HuH-7 (cell line): ENCODE measurements at regions not wholly inside any gene's neighbourhood (a gene's known extent, or its start where the extent isn't known, plus 50 kb on each side); places are given as distances from the start of the nearest gene placed in this dataset.

Source experiments
- DNase-seq: peaks from one replicate; pipeline ENCODE4 v3.0.0; 2011; ENCODE audit warnings: low spot score

DNA sequence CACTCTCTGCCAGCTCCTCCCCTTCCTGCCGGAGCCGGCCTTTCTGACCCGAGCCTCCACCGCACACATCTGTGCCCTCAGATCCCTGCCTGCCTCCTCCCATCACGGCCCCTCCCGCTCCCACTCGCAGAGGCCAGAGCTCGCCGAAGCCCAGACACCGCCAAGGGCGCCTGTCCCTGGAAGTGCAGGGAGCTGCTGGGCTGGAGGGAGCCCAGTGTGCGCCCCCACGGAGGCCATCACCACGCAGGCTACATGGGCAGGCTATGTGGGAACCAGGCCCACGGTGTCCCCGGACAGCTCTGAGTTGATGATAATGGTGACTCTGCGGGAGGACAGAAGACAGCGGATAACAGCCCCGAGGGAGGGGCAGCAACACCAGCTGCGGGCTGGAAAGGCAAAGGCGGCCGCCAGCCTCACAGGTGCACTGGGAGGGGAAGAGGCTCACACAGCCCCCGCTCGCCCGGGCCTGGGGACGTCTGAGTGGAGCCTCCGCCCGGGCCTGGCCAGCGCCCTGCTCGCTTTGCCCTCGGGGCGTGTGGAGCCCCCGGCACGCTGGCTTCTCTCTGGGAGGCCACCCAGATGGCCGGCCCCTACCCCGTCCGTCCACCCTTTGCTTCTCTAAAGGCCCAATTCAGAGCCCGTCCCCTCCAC lies 154.9 kb downstream of the DLL1 start:
- DNase-seq = no peak

DNA sequence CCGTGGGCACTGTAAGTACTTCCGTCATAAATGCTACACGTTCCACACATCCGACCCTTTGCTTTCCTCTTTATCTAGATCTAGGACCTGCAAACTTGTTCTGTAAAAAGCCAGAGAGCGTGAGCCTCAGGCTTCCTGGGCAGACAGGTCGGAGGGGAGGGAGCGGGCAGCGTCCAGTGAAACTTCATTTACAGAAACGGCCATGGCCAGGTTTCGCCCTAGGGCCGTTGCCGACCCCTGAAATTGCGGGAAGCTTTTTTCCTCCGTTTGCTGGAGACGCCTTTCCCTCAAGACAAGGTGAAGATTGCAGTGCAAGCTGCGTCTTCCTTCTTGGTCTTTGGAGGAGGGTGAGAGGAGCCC lies 155.4 kb downstream of the DLL1 start:
- no peak for DNase-seq

DNA sequence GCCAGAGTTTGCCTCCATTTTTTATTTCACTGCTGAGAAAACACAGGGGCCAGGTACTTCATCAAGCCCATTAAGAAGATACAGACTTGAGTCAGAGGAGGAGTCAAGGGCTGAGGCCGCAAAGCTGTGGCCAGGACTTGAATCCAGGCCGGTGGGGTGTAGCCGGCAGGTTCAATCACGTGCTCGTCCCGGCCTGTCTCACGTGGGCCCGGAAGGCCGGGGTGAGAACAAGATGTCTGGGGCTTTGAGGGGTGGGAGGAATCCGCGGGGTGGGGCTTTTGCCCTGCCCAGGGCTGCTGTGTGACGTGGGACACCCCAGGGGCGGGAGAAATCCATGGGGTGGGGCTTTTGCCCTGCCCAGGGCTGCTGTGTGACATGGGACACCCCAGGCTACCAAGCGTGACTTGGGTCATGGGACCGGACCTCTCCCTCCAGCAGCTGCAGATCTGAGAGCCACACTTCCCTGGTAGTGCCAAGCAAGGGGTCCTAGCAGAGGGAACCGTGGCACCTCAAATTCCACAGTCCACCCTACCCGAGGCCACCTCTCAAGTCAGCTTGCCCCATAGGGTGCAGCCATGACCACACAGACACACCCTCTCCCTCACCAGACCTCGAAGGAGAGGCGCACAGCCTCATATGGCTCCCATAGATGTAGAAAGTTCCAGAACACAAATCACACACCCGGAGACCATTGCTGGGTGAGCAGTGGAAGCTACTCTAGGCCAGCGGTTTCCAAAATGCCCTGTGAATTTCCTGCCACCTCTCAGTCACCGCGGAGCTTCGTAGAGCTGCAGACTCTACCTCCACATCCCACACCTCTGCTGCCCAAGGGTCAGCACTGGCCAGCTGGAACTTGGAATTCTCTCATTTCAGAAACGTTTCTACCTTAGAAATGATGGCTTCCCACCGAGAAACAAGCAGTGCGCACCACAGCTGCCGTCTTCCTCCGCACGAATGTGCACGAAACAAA lies 156.1 kb downstream of the DLL1 start:
- no peak for DNase-seq

DNA sequence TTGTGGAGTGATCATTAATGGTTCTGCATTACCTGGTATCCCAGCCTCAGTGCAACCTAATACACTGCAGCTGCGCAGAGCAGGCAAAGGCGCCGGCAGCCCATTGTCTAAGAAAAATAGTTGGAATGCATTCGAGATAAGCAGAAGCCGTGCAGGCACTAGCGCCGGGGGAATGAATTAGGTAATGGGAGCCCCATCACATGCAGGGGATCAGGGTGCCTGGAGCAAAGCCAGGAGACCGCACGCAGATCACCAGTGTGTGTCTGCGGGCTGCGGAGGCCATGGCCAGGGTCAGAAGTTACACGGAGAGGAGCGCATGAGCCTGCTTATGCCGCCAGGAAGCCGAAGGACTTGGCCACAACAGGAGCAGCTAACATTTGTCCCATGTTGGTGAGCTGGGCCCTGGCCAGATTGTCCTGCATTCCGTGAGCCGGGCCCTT lies 156.8 kb downstream of the DLL1 start:
- no peak for DNase-seq

DNA sequence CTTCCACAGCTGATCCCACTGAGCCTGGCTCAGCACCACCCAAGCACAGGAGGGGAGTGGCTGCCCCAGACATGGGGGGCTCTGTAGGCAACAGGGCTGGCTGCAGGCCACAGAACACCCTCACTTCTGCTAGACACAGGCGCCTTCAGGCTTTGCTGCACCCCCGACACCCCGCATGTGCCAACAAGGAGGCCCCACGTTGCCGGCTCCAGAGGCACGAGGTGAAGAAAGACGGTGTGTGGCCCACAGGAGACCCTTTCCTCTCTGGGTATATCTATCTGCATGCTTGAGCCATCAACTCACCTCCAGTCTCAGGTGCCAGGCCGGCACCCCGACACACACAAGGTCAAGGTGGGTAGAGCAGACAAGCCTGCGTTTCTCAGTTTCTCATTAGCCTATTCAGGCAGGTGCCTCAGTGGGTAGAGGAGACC lies 158.3 kb downstream of the DLL1 start:
- no peak for DNase-seq

DNA sequence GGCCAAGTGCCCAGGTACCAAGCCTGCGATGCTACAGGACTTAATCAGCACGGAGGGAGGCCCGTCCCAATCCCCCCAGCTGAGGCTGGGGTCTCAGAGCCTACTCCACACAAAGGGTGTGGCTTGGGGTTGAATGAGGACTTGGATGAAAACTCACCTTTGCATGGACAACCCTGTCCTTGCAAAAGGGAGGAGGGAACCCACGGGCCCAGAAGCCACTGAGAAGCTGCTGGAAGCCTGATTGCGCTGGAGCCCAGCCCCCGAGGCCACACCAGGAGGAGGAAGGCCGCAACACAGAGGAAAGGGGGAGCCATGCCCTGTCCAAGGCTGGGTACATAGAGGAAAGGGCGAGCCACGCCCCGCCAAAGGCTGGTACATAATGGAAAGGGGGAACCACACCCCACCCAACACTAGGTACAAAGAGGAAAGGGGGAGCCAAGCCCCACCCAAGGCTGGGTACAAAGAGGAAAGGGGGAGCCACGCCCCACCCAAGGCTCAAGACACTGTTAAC lies 158.8 kb downstream of the DLL1 start:
- DNase-seq = no peak

DNA sequence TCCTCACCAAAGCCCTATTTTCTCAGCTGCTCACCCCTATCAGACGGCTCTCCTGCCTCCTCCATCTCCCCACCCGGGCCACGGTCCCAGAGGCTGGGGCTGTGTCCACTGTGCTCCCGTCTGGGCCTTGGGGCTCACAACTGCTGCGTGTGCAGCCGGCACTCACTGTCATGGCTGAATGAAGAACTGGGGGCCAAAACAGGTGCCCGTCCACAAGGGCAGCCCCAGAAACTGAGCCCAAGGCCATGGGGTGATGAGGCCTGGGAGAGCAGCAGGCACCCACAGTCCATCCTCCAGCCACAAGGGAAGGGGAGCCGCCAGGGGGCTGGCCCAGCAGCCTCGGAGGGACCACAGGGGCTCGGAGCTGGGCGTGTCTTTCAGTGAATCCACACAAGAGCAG lies 159.5 kb downstream of the DLL1 start:
- no peak for DNase-seq

DNA sequence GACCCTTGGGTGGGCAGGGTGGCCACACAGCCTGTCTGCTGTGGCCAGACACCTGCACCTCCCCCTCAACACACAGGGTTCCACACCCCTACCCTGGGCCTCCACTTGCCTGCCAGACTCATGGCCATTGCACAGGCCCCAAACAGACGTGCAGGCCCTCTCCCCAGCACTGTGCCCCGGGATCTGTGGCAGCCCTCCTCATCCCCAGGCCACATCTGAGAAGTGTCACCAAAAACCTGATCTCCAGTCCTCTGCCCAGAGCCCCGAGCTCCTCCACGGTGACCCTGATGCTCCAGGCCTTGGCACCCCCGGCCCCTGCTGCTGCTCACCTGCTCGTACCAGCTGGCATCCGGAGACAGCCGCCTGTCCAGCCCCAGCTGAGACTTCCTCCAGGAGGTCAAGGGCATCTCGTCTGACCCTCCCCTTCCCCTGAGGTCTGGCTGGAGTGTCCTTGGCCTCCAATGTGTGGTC lies 160.1 kb downstream of the DLL1 start:
- no peak for DNase-seq

DNA sequence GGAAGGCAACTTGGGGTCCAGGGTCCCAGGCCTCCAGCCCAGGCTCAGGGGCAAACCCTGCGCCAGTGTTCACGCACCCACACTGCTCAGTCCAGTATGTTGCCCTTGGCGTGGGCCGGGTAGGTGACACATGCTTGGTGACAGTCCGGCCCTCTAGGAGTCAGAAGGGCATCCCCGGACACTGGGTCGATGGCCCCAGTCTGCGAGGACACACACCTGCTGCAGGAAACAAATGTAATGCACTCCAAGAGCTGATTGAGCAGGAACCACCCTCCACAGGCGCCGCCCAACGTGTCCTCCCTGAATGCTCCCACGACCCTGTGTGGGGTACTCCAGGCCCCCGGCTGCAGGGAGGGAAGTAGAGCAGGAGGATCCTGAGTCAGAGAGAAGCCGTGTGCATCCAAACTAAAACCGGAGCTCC lies 160.7 kb downstream of the DLL1 start:
- DNase-seq = no peak

DNA sequence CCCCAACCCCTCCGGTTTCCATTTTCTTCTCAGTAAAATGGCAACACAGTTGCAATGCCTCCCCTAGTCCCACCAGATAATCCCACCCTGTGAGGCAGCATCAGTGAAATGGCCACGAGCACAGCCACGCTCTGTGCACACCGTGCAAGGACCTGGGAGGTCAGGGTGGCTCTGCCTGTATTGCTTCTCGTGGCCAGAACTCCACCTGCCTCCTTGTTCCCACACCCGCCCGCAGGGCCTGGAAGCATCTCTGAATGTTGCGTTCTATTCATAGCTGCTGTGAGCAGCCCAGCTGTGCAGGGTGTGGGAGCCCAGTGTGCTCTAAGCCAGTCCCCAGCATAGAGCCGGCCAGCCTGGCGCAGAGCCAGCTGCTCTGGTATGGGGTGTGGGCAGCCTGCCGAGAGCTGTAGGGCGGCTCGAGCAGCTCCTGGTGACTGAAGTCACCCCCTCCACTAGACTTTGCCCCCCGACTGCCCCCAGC lies 161.1 kb downstream of the DLL1 start:
- no peak for DNase-seq

DNA sequence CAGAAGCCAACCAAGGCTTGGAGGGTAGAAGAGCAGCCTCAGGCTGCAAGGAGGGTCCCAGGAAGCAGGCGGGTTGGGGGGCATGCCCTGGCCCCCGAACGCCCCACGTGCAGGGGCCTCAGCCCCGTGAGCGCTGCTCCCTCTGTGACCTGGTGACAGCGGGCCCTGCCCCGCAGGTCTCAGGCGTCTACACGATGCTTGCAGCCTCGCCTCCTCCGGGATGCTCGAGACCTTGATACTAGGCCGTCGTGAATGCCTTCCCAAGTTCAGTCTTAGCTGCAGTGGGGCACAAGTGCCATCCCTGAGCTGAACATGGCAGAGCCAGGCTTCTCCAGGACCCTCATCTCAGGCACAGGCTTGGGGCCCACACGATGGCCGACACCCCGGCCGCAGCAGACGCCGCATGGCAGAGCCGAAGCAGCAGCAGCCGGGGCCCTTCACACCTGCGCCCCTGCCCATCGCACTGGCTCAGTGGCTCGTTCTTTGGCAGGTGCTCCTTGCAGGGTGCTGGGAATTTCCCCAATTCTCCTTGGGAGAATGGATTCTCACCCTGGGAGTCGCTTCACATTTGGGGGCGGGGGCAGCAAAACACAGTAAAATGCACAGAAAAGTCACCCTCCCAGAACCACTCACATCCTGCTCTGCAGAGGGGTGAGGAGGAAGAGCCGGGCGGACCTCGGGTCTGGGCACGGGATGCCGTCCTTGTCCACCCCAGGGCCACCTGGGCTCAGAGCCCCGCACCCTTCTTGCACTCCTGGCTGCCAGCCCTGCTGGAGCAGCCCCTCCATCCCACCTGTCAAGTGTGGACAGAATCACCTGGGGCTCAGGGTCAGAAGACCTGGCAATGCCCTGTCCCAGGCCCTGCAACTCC lies 161.8 kb downstream of the DLL1 start:
- DNase-seq = no peak

DNA sequence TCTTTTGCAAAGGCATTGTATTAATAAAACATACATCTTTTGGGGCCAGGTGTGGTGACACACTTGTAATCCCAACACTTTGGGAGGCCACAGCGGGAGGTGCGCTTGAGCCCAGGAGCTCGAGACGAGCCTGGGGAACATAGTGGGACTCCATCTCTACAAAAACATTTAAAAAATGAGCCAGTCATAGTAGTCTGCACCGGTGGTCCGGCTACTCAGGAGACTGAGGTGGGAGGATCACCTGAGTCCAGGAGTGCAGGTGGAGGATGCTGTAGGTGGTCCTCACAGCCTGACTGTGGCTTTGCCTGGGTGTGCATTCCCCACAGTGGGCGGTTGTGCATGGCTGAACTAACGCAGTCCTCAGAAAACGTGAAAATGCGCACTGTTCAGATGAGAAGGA lies 162.5 kb downstream of the DLL1 start:
- no peak for DNase-seq

DNA sequence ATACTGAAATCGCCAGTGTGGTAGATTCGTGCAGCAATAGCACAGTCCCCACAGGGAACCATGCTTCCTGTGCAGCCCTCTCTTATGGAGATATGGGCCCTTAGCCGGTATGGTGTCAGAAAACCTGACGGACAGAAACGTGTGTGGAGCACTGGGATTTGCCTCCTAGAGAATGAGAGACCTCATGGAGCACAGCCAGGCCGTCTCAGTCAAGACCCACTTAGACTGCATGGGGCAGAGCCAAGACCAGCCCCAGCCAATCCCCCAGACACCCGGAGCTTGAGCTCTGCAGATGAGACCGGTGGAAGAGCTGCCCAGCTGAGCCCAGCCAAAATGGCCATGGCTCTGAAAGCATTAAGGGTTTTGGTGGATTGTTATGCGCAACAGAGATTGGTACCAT lies 163.7 kb downstream of the DLL1 start:
- DNase-seq = no peak

DNA sequence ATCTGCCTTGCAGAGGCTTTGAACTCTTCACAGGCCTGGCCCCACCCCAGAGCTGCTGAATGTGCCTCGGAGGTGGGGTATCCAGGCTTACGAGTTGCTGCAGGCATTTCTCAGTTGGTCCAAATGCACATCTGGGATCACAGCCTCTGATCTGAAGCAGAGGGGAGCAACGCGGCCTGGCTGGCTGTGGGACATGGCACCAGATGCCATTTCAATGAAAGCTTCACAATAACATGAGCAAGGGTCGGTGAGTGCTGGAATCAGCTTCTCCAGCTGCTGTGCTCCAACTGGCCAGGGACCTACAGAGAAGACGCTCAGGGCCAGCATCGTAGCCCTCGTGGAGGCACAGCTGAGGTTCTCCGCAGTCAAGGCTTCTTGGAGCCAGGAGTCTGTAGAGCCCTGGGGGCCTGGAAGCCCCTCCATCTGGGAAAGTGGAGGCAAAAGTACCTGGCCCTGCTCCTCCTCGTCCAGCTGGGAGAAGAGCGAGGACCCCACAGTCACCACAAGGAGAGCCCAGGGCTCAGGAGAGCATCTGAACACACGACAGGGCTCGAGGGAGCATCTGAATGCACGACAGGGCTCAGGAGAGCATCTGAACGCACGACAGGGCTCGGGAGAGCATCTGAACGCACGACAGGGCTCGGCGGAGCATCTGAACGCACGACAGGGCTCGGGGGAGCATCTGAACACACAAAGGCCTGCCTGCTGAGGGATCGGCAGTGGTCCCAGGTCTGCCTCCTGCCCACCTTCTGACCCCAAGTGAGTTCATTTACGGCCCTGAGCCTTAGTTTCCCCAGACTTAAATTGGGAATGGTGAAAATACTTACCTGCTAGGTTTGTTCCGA lies 165.2 kb downstream of the DLL1 start:
- DNase-seq = no peak

DNA sequence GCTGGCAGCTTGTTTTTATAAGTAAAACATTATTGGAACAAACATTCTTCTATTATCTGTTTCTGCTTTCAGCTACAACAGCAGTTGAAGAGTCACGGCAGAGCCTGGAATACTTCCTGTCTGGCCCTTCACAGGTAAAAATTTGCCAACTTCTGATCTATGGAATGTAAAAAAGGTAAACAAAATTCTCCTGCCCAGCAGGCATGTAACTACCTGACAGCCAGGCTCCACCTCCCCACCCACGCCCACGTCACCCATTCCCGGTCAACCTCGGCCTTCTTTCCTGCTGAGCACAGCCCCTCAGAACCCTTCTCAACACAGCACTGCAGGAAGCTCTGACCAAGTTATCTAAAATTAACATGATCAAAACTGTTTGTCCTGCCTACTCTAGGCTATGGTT lies 166.0 kb downstream of the DLL1 start:
- no peak for DNase-seq

DNA sequence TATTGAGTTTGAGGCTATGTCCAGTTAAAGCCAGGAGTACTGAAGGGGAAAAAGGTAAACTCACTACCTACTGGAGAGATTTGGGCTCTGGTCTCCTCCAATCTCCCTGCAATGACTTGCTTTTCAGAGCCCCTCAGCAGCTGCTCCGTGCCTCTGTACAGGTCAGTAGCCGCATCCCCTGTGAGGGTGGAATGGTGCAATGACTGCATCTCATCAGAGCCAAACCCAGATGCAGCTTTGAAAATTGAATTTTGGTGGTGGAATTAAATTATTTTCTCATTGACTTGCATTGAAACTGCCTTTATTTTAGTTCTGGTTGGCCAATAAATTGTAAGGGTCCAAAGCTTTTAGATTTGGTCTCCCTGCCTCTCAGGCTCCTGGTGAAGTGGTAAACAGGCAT lies 166.7 kb downstream of the DLL1 start:
- DNase-seq = no peak

DNA sequence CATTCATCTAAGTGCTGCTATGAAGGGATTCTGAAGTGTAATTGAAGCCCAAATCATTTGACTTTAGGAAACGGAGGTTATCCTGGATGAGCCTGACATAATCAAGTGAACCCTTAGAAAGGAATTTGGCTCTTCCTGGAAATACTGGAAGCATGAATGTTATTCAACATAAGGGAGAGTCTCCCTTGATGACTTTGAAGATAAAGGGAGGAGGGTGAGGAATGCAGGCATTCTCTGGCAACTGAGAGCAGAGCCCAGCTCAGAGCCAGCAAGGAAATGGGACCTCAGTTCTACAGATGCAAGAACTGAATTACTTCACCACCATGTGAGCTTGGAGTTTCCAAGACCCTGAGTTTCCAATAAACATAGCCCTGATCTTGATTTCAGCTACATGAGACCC lies 168.2 kb downstream of the DLL1 start:
- DNase-seq = no peak

DNA sequence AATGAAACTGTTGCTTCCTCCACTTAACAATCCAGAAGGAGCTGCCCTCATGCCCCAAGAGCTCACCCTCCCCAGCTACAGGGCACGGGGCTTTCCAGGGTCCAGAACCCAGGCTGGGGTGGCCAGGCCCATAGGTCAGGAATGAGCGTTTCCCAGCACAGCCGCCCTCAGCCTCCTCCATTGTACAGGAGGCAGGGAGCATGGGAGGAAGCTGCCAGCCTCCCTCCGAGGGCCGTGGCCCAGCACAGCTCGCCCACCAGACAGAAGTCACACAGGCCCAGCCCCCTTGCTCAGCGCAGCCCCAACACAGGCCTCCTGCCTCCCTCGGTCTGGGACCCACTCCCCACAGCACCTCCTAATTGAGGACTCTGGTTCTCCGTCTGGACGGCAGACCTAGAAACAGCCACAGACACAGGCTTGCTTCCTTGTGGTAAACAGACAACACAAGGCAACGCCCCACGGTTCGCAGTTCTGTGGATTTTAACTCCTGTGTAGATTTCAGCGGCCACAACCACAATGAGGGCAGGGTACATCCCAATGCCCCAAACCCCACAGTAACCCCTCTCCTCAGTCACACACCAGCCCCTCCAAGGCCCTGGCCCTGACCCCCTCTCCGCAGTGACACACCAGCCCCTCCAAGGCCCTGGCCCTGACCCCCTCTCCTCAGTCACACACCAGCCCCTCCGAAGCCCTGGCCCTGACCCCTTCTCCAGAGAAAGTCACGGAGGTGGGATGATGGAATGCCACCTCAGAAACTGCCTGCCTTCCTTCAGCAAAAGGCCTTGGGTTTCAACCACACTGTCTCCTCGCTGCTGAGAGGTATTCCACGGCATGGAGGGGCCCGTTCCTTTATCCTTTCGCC lies 173.5 kb downstream of the DLL1 start:
- no peak for DNase-seq

DNA sequence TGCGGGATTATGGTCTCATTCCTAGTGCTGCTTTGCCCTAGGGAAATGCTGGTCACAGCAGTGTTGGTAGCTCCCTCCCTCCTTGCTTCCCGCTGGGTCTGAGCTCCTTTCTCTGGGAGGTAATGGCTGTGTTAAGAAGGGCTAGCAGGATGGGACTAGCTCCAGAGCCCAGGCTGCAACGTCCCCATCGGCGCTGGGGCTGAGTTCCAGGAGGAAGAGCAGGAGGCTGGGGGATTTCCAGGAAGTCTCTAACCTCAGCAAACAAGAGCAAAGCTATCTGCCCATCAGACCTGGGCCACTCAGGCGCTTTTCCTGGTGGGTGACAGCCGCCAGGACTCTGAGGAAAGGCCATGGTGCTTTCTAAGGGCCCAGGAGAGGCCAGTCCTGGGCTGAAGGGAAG lies 174.2 kb downstream of the DLL1 start:
- DNase-seq = no peak
